ENCODE measurements at regions not wholly inside any gene's neighbourhood (a gene's known extent, or its start where the extent isn't known, plus 50 kb on each side); places are given as distances from the start of the nearest gene placed in this dataset.

GRCh38 chr18:56248610-56249235 is 389.7 kb downstream of the TXNL1 start:
- TF ChIP-seq CTCF (IDR thresholded peaks at IDR 0.05) (no peak), POLR2A (IDR thresholded peaks at IDR 0.05) (no peak)
